Panc1 (cell line): ENCODE measurements at regions not wholly inside any gene's neighbourhood (a gene's known extent, or its start where the extent isn't known, plus 50 kb on each side); places are given as distances from the start of the nearest gene placed in this dataset.

ENCODE experiments used
- ATAC-seq: fragments of 200-7000 bp; cut with Tn5 transposase; 2 replicates; pipeline ENCODE4 v1.9.1; 2020; ENCODE audit warnings: mild to moderate bottlenecking, moderate library complexity
- BruUV-seq: library from RNA; stranded (reverse); fragments of 400-500 nt; replicated peaks from 2 replicates; lab custom pipeline; 2021; lab: Mats Ljungman, UMichigan
- CTCF ChIA-PET: fragments of 300-600 bp; sonication (Branson Sonifier 250); formaldehyde crosslinking; loops from one replicate; lab custom pipeline; 2022; ENCODE audit warnings: antibody characterized with exemption; lab: Charles Lee
- POLR2A ChIA-PET: fragments of 300-600 bp; sonication (Branson Sonifier 250); formaldehyde crosslinking; loops from one replicate; lab custom pipeline; 2022; ENCODE audit warnings: antibody characterized with exemption; lab: Charles Lee
- DNase-seq: peaks from one replicate; pipeline ENCODE4 v3.0.0-alpha.2; 2010; ENCODE audit warnings: low read depth, low spot score
- H3K27ac ChIP-seq: 2 replicates; pipeline ENCODE4 v1.5.1; 2011; ENCODE audit warnings: mild to moderate bottlenecking, low read length, inconsistent platforms
- H3K27me3 ChIP-seq: fragments of 200-500 bp; sonication (Bioruptor generic); 2 replicates; pipeline ENCODE4 v1.6.0; 2014; ENCODE audit warnings: low read length, inconsistent platforms; ENCODE audit not compliant: control insufficient read depth, insufficient read depth
- H3K36me3 ChIP-seq: fragments of 200-500 bp; sonication (Bioruptor generic); 2 replicates; pipeline ENCODE4 v1.5.1; 2014; ENCODE audit warnings: inconsistent platforms, mild to moderate bottlenecking, low read length, moderate library complexity; ENCODE audit not compliant: control insufficient read depth, insufficient read depth
- H3K4me1 ChIP-seq: 2 replicates; pipeline ENCODE4 v1.5.1; 2011; ENCODE audit warnings: inconsistent platforms, mild to moderate bottlenecking, low read length, moderate library complexity; ENCODE audit not compliant: control insufficient read depth, insufficient read depth
- H3K4me3 ChIP-seq, 2 experiments: 2 replicates each; pipeline ENCODE4 v1.5.1; 2011 to 2012; ENCODE audit warnings: low read depth in 2 of 2, low read length in 2 of 2, mild to moderate bottlenecking in 2 of 2, inconsistent platforms in 1 of 2, moderate library complexity in 1 of 2
- H3K9me3 ChIP-seq: fragments of 200-500 bp; sonication (Bioruptor generic); 2 replicates; pipeline ENCODE4 v1.5.1; 2014; ENCODE audit warnings: low read depth, mild to moderate bottlenecking, inconsistent platforms, low read length, moderate library complexity; ENCODE audit not compliant: control insufficient read depth, insufficient read depth
- POLR2AphosphoS5 ChIP-seq: IDR thresholded peaks from 2 replicates; pipeline ENCODE4 v1.6.1; 2012; ENCODE audit warnings: mild to moderate bottlenecking, low read depth, low read length, moderate library complexity
- SIN3A ChIP-seq: IDR thresholded peaks from 2 replicates; pipeline ENCODE4 v1.6.1; 2012; ENCODE audit warnings: low read depth, mild to moderate bottlenecking, low read length, moderate library complexity, borderline replicate concordance; ENCODE audit not compliant: insufficient read depth
- TCF7L2 ChIP-seq: IDR thresholded peaks from 2 replicates; pipeline ENCODE4 v1.6.1; 2011; ENCODE audit warnings: mild to moderate bottlenecking, low read depth, low read length, inconsistent platforms
- in situ Hi-C: cut with HindIII; loops from 2 replicates; pipeline ENCODE4 v1.10.0; 2016; ENCODE audit warnings: low sequenced_read_pairs, low pct_unique_long_range_greater_than_20kb
- intact Hi-C: fragments of 100-400 bp; cut with micrococcal nuclease; formaldehyde crosslinking; loops from one replicate; pipeline ENCODE4 v1.10.0; 2022; ENCODE audit not compliant: unreplicated experiment
- TF ChIP-seq, protein P1 (sequence below), 2 experiments: IDR thresholded peaks; 2 replicates each; pipeline ENCODE4 v1.6.1; 2011 to 2012; ENCODE audit warnings: low read depth in 2 of 2, control low read depth in 1 of 2, low read length in 1 of 2, mild to moderate bottlenecking in 1 of 2, moderate library complexity in 1 of 2; ENCODE audit not compliant: insufficient read depth in 1 of 2
- TF ChIP-seq, protein P2 (sequence below): fragments of 450-650 bp; IDR thresholded peaks from 2 replicates; pipeline ENCODE4 v1.5.1; 2017; ENCODE audit warnings: mild to moderate bottlenecking

DNA sequence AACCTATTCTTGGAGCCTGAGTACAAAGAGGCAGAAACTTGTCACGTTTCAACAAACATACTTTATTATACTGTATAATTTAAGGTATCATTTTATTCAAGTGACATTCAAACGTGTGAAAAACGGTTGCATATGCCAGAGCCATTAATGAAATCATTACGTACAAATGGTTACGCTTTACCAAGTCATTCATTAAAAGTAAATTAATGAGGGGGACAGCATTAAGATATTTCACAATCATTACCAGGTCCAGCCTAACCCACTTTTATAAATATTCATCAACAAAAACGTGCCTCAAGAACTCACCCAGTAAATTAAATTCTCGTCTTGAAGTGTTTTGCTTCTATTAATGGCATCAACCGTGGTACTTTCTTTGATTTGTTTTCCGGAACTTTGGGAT, 253.0 kb downstream of the RPS24 start:
- DNase-seq (no peak), ATAC-seq (no peak)
- Histone ChIP-seq H3K9me3 (no peaks in the 10 kb centered on the region), H3K27me3 (peaks cover 3% of the 10 kb centered on the region; the same call in 1 of the 2 replicates), H3K27ac (no peak overlapping the region), H3K4me3 (no peak overlapping the region), H3K4me1 (no peaks in the 10 kb centered on the region), H3K36me3 (no peaks in the 10 kb centered on the region)
- CTCF ChIA-PET: no interaction called here
- POLR2A ChIA-PET: no interaction called here
- in situ Hi-C loops: no loop called here
- TF ChIP-seq SIN3A (no peak), TCF7L2 (no peak), POLR2AphosphoS5 (no peak)
- TF ChIP-seq, protein P1, sequence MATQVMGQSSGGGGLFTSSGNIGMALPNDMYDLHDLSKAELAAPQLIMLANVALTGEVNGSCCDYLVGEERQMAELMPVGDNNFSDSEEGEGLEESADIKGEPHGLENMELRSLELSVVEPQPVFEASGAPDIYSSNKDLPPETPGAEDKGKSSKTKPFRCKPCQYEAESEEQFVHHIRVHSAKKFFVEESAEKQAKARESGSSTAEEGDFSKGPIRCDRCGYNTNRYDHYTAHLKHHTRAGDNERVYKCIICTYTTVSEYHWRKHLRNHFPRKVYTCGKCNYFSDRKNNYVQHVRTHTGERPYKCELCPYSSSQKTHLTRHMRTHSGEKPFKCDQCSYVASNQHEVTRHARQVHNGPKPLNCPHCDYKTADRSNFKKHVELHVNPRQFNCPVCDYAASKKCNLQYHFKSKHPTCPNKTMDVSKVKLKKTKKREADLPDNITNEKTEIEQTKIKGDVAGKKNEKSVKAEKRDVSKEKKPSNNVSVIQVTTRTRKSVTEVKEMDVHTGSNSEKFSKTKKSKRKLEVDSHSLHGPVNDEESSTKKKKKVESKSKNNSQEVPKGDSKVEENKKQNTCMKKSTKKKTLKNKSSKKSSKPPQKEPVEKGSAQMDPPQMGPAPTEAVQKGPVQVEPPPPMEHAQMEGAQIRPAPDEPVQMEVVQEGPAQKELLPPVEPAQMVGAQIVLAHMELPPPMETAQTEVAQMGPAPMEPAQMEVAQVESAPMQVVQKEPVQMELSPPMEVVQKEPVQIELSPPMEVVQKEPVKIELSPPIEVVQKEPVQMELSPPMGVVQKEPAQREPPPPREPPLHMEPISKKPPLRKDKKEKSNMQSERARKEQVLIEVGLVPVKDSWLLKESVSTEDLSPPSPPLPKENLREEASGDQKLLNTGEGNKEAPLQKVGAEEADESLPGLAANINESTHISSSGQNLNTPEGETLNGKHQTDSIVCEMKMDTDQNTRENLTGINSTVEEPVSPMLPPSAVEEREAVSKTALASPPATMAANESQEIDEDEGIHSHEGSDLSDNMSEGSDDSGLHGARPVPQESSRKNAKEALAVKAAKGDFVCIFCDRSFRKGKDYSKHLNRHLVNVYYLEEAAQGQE (IDR thresholded peaks at IDR 0.05; ENCODE audit: insufficient read depth in 1 of 2, low read depth in 2 of 2, low read length in 1 of 2): no peak
- TF ChIP-seq, protein P2, sequence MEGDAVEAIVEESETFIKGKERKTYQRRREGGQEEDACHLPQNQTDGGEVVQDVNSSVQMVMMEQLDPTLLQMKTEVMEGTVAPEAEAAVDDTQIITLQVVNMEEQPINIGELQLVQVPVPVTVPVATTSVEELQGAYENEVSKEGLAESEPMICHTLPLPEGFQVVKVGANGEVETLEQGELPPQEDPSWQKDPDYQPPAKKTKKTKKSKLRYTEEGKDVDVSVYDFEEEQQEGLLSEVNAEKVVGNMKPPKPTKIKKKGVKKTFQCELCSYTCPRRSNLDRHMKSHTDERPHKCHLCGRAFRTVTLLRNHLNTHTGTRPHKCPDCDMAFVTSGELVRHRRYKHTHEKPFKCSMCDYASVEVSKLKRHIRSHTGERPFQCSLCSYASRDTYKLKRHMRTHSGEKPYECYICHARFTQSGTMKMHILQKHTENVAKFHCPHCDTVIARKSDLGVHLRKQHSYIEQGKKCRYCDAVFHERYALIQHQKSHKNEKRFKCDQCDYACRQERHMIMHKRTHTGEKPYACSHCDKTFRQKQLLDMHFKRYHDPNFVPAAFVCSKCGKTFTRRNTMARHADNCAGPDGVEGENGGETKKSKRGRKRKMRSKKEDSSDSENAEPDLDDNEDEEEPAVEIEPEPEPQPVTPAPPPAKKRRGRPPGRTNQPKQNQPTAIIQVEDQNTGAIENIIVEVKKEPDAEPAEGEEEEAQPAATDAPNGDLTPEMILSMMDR: no peak
- intact Hi-C loops: no loop called here
- BruUV-seq: no TSS peak

DNA sequence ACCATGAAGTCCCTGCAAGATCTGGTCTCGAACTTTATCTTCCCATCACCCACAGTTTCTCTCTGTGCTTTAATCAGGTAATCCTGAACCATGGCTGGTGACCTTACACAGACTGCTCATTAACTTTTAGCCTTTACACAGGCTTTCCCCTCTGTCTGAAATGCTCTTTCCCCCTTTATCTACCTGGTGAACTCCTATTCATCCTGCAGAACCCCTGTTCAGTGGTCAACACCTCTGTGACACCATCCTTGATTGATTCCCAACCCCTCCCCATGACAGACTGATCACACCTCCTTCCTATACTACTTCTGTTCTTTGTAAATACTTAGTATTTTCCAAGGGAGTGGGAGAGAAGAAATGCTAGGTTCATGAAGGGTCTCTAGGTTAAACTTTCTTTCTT, 254.0 kb downstream of the RPS24 start:
- Histone ChIP-seq H3K27me3 (peaks cover 3% of the 10 kb centered on the region; the same call in 1 of the 2 replicates), H3K9me3 (no peaks in the 10 kb centered on the region), H3K36me3 (no peaks in the 10 kb centered on the region), H3K4me1 (no peaks in the 10 kb centered on the region), H3K27ac (no peak overlapping the region), H3K4me3 (no peak overlapping the region)
- TF ChIP-seq, protein P2: no peak
- TF ChIP-seq, protein P1 (IDR thresholded peaks at IDR 0.05; ENCODE audit: insufficient read depth in 1 of 2, low read depth in 2 of 2, low read length in 1 of 2): no peak
- TF ChIP-seq TCF7L2 (no peak), POLR2AphosphoS5 (no peak), SIN3A (no peak)
- ChIA-PET POLR2A (interaction anchor here (0.7 kb wide), 1 partner anchor 746 kb away, joined by 3 read pairs; no protein-coding TSS in a partner anchor), CTCF (no interaction called here)
- no peak for ATAC-seq
- intact Hi-C loops (no loop called here), in situ Hi-C loops (no loop called here)
- DNase-seq: no peak
- no TSS peak for BruUV-seq
